COLO829 (cell line): ENCODE measurements at regions not wholly inside any gene's neighbourhood (a gene's known extent, or its start where the extent isn't known, plus 50 kb on each side); places are given as distances from the start of the nearest gene placed in this dataset.
A peak's percentile ranks its signal among the peaks of the same experiment; 100 is the strongest.

Source experiments
- DNase-seq: peaks from one replicate; pipeline ENCODE4 v3.0.0; 2012; ENCODE audit warnings: low spot score

- DNase-seq = no peak
Observed at GRCh38 chr3:459311-459670, 262.7 kb downstream of the CHL1 start.

GRCh38 chr3:461006-461405 lies 264.4 kb downstream of the CHL1 start:
- DNase-seq = no peak

GRCh38 chr3:462851-463250 lies 266.3 kb downstream of the CHL1 start:
- no peak for DNase-seq

GRCh38 chr3:463252-464192 lies 267.0 kb downstream of the CHL1 start:
- no peak for DNase-seq

GRCh38 chr3:464255-464654 lies 267.7 kb downstream of the CHL1 start:
- no peak for DNase-seq

GRCh38 chr3:468172-468571 lies 271.6 kb downstream of the CHL1 start:
- DNase-seq = peak; percentile 16

GRCh38 chr3:473033-473800 lies 276.7 kb downstream of the CHL1 start:
- DNase-seq = no peak

GRCh38 chr3:474828-475227 lies 278.3 kb downstream of the CHL1 start:
- DNase-seq = no peak

- DNase-seq = no peak
Observed at GRCh38 chr3:480070-480469, 283.5 kb downstream of the CHL1 start.

- no peak for DNase-seq
Observed at GRCh38 chr3:481111-481510, 284.5 kb downstream of the CHL1 start.

GRCh38 chr3:481680-482079 lies 285.1 kb downstream of the CHL1 start:
- DNase-seq = no peak

GRCh38 chr3:482479-482878 lies 285.9 kb downstream of the CHL1 start:
- no peak for DNase-seq

GRCh38 chr3:484341-484740 lies 287.8 kb downstream of the CHL1 start:
- DNase-seq = no peak

GRCh38 chr3:487614-488013 lies 291.1 kb downstream of the CHL1 start:
- DNase-seq = no peak

GRCh38 chr3:492586-493316 lies 296.2 kb downstream of the CHL1 start:
- DNase-seq = no peak

- DNase-seq = no peak
Observed at GRCh38 chr3:494190-494589, 297.6 kb downstream of the CHL1 start.

- no peak for DNase-seq
Observed at GRCh38 chr3:498487-498886, 301.9 kb downstream of the CHL1 start.

- DNase-seq = no peak
Observed at GRCh38 chr3:499001-499761, 302.6 kb downstream of the CHL1 start.

GRCh38 chr3:502486-502885 lies 305.9 kb downstream of the CHL1 start:
- no peak for DNase-seq

- no peak for DNase-seq
Observed at GRCh38 chr3:513301-513700, 316.7 kb downstream of the CHL1 start.

- DNase-seq = no peak
Observed at GRCh38 chr3:514192-514591, 317.6 kb downstream of the CHL1 start.

- DNase-seq = no peak
Observed at GRCh38 chr3:519026-519425, 322.5 kb downstream of the CHL1 start.
